Ascending aorta (tissue), 2 donors: ENCODE measurements at regions not wholly inside any gene's neighbourhood (a gene's known extent, or its start where the extent isn't known, plus 50 kb on each side); places are given as distances from the start of the nearest gene placed in this dataset.
"Not testable (repeated sequence)": the region's sequence is repeated elsewhere in the genome, so short reads cannot be mapped to it uniquely, and the experiment has no call there.

Experiments
- DNase-seq, 2 donors: peaks; one replicate each; pipeline ENCODE4 v3.0.0-alpha.2; 2019; ENCODE audit warnings: low spot score in 2 of 2
- H3K27ac ChIP-seq, 2 donors: fragments of 200-600 bp; sonication (generic); one replicate each; pipeline ENCODE4 v1.5.1; 2016 to 2017; ENCODE audit warnings: mild to moderate bottlenecking in 1 of 2
- H3K27me3 ChIP-seq: fragments of 200-600 bp; sonication (generic); one replicate; pipeline ENCODE4 v1.5.1; 2017
- H3K36me3 ChIP-seq, 2 donors: fragments of 200-600 bp; sonication (generic); one replicate each; pipeline ENCODE4 v1.5.1; 2016
- H3K4me1 ChIP-seq, 2 donors: fragments of 200-600 bp; sonication (generic); one replicate each; pipeline ENCODE4 v1.5.1; 2016 to 2017; ENCODE audit warnings: mild to moderate bottlenecking in 1 of 2
- H3K4me3 ChIP-seq, 2 donors: fragments of 200-600 bp; sonication (generic); one replicate each; pipeline ENCODE4 v1.5.1; 2016 to 2017; ENCODE audit warnings: mild to moderate bottlenecking in 1 of 2
- H3K9me3 ChIP-seq, 2 donors: fragments of 200-600 bp; sonication (generic); one replicate each; pipeline ENCODE4 v1.5.1; 2016
- CTCF ChIP-seq, 3 experiments: fragments of 200-600 bp in 2 of 3; fragments of 450-650 bp in 1 of 3; sonication (generic) in 2 of 3; IDR thresholded peaks; one replicate each; pipeline ENCODE4 v1.5.1; 2016 to 2019; ENCODE audit warnings: antibody characterized with exemption in 3 of 3, mild to moderate bottlenecking in 1 of 3, moderate library complexity in 1 of 3
- intact Hi-C: fragments of 100-400 bp; cut with DNase I; formaldehyde crosslinking; loops from one replicate; pipeline ENCODE4 v1.15.1; 2023

GRCh38 chr11:110856340-110856739, 144.1 kb upstream of the ARHGAP20 start:
- Histone ChIP-seq H3K27ac (no peak overlapping the region), H3K4me1 (no peaks in the 10 kb centered on the region), H3K36me3 (no peaks in the 10 kb centered on the region), H3K27me3 (no peaks in the 10 kb centered on the region), H3K4me3 (no peak overlapping the region), H3K9me3 (no peaks in the 10 kb centered on the region)
- no peak for DNase-seq
- intact Hi-C loops = no loop called here
- no peak for TF ChIP-seq CTCF (IDR thresholded peaks at IDR 0.05)

GRCh38 chr11:110855191-110855590, 143.0 kb upstream of the ARHGAP20 start:
- no peak for DNase-seq
- no peaks in the 10 kb centered on the region for H3K36me3 ChIP-seq
- H3K4me3 ChIP-seq = no peak overlapping the region
- no peak for TF ChIP-seq CTCF (IDR thresholded peaks at IDR 0.05)
- intact Hi-C loops = no loop called here
- H3K27ac ChIP-seq = no peak overlapping the region
- no peaks in the 10 kb centered on the region for H3K4me1 ChIP-seq
- H3K9me3 ChIP-seq = no peaks in the 10 kb centered on the region
- no peaks in the 10 kb centered on the region for H3K27me3 ChIP-seq

GRCh38 chr11:110852921-110853490, 140.8 kb upstream of the ARHGAP20 start:
- Histone ChIP-seq H3K4me1 (no peaks in the 10 kb centered on the region), H3K36me3 (no peaks in the 10 kb centered on the region), H3K9me3 (no peaks in the 10 kb centered on the region), H3K4me3 (no peak overlapping the region), H3K27me3 (no peaks in the 10 kb centered on the region), H3K27ac (no peak overlapping the region)
- intact Hi-C loops = no loop called here
- DNase-seq = no peak
- TF ChIP-seq CTCF (IDR thresholded peaks at IDR 0.05) = no peak

GRCh38 chr11:110850846-110851245, 138.6 kb upstream of the ARHGAP20 start:
- intact Hi-C loops = no loop called here
- TF ChIP-seq CTCF (IDR thresholded peaks at IDR 0.05) = no peak
- Histone ChIP-seq H3K36me3 (no peaks in the 10 kb centered on the region), H3K27me3 (no peaks in the 10 kb centered on the region), H3K4me3 (no peak overlapping the region), H3K27ac (no peak overlapping the region), H3K9me3 (no peaks in the 10 kb centered on the region), H3K4me1 (no peaks in the 10 kb centered on the region)
- DNase-seq = no peak

- not testable (repeated sequence) for H3K36me3 ChIP-seq, H3K4me3 ChIP-seq, DNase-seq, H3K9me3 ChIP-seq, H3K4me1 ChIP-seq, H3K27ac ChIP-seq, H3K27me3 ChIP-seq
- intact Hi-C loops = loop anchor here (5.0 kb wide), 1 partner anchor 51 kb away; no protein-coding TSS in a partner anchor
Measured at GRCh38 chr11:110843053-110843452, 130.8 kb upstream of the ARHGAP20 start.

- intact Hi-C loops = no loop called here
- no peak for TF ChIP-seq CTCF (IDR thresholded peaks at IDR 0.05)
- Histone ChIP-seq H3K27me3 (no peaks in the 10 kb centered on the region), H3K36me3 (no peaks in the 10 kb centered on the region), H3K4me3 (no peak overlapping the region), H3K4me1 (no peaks in the 10 kb centered on the region), H3K27ac (no peak overlapping the region), H3K9me3 (no peaks in the 10 kb centered on the region)
- no peak for DNase-seq
Measured at GRCh38 chr11:110838808-110839207, 126.6 kb upstream of the ARHGAP20 start.
